HG02798 (cell line): ENCODE measurements at regions not wholly inside any gene's neighbourhood (a gene's known extent, or its start where the extent isn't known, plus 50 kb on each side); places are given as distances from the start of the nearest gene placed in this dataset.
"Not testable (repeated sequence)": the region's sequence is repeated elsewhere in the genome, so short reads cannot be mapped to it uniquely, and the experiment has no call there.

ENCODE experiments used
- ATAC-seq: cut with Tn5 transposase; IDR thresholded peaks from one replicate; pipeline ENCODE4 v1.9.1; 2021; ENCODE audit warnings: mild to moderate bottlenecking; ENCODE audit not compliant: unreplicated experiment, poor library complexity

DNA sequence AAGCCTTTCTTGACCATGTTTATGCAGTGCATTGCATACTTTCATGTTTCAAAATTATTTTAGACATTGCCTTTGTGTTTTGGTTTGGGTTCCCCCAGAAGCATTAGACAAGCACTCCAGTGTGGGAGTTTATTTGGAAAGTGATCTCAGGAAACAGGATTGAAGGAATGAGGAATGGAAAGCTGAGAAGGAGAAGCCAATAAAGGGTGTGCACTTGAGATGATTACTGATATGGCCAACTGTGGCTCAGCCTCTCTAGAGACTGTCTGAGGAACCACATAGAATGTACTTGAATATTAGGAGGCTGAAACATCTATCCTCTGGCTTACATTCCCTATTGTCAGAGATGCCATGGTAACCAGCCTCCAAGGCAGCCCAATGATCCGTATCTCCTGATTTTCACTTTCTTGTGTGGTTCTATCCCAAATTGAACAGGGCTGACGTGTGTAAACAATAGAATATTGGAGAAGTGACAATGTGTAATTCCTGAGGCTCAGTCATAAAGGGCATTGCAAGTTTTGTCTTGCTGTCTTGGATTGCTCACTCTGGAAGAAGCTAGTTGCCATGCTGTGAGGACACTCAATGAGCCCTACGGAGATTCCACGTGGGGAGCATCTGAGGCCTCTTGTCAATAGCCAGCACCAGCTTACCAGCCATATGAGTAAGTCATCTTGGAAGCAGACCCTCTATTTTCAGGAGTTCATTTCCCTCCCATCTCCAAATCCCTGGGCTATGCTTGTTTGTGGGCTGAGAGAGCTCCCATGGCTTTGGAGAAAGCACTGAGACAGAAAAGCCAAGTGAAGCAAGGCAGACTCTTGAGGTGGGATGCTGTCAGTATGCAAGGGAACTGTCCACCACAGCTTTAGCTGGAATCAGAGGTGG lies 84.7 kb downstream of the SCN11A start:
- no peak for ATAC-seq

GRCh38 chr3:38964646-38965045 lies 87.1 kb downstream of the SCN11A start:
- ATAC-seq = no peak

- ATAC-seq = no peak
These were observed 87.5 kb downstream of the SCN11A start for GRCh38 chr3:38964204-38964603.

GRCh38 chr3:38960953-38961622 lies 90.7 kb downstream of the SCN11A start:
- ATAC-seq = no peak

DNA sequence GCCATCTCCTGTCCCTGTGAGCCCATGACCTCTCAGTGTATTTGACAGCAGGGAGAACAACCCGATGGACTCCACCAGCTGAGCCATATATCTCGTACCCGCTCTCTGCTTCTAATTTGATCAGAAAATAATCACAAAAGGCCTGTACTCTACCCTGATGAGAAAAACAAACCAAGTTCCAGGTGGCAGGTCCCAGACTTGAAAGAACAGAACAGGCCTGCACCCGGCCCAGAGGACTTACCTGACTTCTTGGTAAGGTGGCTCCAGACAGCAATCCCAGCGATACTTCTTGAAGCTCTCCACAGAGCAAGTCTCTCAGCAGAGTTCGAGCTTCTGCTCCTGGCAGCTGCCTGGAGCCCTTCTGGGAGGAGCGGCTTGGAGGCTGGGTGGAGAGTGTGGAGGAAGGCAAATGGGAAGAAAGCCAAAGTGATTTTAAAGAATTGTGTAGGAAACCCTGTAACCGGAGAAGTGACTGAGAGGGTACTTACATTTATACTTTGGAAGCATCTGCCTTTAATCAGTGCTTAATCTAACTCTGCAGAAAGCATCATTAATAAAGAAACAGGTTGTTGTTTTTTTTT lies 91.6 kb downstream of the SCN11A start:
- no peak for ATAC-seq

GRCh38 chr3:38958026-38958720 lies 93.6 kb downstream of the SCN11A start:
- ATAC-seq = no peak

DNA sequence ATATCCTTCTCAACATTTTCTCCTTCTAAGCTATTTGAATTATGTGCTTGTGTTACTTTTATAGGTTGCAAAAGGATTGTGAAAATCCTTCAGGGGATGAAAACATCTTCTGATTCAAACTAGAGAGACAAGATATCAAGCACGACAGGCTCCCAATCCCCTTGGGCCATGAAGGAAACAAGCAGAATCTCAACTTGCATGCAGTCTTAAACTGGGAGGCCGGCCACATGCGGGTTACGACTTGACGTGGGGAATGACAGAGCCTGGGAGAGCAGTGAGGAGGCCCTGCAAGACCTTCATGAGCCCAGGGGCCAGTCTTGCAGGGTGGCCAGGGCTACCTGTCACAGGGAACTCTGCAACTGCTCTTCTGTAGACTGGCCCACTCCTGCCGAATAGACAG lies 94.4 kb downstream of the SCN11A start:
- ATAC-seq = no peak

DNA sequence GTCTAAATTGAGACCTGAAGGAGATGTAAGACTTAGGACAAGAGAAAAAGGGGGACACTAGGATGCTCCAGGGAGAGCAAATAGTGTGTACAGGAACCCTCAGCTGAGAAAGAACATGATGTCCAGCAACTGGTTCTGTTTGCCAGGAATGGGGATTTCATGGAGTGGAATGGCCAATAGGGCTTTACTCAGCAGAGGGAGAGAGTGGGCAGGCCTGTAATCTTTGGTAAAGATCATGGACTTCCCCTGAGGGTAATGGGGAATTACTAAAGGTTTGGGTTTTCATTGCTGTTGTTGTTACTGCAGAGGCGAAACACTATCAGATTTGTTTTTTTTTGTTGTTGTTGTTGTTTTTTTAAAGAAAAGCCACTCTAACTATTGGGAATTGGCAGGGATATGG lies 99.0 kb downstream of the SCN11A start:
- ATAC-seq = no peak

DNA sequence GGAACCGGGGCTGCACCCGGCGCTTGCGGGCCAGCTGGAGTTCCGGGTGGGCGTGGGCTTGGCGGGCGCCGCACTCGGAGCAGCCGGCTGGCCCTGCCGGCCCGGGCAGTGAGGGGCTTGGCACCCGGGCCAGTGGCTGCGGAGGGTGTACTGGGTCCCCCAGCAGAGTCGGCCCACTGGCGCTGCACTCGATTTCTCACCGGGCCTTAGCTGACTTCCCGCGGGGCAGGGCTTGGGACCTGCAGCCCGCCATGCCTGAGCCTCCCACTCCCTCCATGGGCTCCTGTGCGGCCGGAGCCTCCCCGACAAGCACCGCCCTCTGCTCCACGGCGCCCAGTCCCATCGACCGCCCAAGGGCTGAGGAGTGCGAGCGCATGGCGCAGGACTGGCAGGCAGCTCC lies 100.6 kb downstream of the SCN11A start:
- ATAC-seq = not testable (repeated sequence)

DNA sequence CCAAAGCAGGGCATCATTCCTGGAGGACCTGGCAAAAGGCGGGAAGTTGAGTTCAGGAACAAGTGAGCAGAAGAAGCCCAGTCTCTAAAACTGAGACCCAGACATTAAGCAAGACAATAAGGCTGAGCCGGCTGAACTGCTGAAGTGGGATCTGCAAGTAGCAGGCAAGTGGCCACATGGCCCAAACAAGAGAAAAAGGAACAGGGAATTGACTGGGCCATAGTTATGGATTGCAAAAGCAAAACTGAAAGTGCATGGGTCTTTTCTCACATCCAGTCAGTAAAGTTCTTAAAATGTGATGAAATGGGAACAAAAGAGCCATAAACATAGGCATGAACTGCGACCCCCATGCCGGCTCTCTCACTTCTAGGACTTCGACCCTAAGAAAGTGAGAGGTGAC lies 101.2 kb downstream of the SCN11A start:
- no peak for ATAC-seq

DNA sequence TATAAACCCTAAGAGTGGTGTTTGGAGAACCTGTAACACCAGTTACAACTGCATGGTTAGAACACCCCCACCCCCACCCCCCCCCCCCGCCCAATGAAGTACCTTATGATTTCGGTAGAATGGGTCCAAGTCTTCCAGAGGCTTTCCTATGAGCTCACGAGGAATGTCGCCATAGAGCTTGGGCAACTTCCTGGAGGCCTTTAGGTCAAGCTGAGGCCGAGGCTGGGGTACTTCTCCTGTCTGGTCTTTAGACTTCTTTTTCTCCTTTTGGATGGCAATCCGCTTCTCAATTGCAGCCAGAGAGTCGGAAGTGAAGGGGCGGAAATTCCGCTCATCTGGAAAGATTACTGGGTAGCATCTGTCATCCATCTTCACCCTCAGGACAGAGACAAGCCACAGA lies 101.8 kb downstream of the SCN11A start:
- ATAC-seq = no peak

GRCh38 chr3:38940394-38940793 lies 111.3 kb downstream of the SCN11A start:
- ATAC-seq = no peak

DNA sequence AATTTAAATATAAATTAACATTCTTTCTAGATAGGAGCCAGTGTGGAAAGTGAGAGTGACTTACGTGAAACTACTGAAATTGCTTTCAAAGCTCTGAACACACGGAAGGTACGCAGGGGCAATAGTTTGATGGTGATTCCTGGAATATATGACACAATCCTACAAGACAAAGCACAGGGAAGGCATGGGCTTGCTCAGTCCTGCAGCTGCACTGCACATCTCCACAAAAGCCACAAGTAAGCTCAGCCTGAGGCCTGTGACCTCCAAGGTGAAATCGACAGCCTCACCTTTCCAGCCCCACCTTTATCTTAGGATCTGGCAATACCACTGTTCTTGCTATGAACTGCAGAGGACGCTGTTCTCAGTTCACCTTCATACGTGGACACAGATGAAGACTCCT lies 109.3 kb upstream of the SCN10A start:
- no peak for ATAC-seq

DNA sequence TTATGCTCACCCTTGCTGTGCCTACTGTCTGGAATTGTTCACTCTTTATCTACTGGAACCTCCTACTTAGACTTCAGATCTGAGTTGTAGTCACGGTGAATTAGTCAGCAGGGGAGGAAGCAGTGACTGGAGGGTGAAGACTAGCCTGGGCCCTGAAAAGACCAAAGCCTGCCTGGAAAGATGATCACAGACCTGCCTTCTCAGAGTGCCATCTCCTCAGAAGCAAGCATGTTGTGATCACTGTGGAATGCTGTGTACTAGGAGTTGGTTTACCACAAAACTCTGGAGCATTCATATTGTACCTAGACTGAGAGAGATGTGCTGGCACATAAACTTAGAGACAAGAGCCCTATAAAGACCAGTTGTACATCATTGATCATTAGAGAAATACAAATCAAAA lies 100.7 kb upstream of the SCN10A start:
- ATAC-seq = no peak

DNA sequence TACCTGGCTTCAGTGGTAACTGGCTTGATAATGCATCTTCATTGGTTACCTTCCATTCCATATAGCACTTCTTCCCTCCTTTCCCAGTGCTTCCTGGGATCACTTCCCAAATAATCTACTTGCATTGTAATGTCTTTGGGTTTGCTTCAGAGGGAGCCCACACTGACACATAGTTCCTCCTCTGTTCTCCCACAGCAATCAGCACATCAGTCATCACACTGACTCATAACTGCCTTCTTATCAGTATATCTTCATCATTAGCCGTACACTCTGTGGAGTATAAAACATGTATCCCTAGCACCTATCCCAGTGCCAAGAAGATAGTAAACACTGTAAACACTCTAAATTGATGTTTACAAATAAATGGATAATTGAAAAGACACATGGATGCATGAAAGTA lies 91.4 kb upstream of the SCN10A start:
- no peak for ATAC-seq

GRCh38 chr3:38890426-38890825 lies 74.4 kb upstream of the SCN10A start:
- ATAC-seq = no peak

DNA sequence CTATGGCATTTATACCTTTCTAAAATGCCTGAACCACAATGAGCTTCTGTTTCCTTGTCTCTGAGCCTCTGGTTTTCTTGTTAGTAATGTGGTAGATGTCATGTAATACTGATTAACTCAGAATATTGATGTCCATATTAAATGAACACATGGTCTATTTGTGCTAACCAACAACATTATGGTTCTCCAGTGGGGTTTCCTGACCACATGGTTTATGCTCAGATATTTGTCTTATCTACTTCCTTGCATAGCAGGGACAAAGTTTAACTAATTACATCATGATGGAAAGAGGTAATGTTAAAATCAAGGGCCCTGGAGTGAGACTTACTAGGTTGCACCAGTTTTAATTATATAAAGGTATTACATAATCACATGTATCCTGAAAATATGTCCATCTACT lies 62.6 kb upstream of the SCN10A start:
- no peak for ATAC-seq
